OCI-LY7 (cell line): ENCODE measurements at regions not wholly inside any gene's neighbourhood (a gene's known extent, or its start where the extent isn't known, plus 50 kb on each side); places are given as distances from the start of the nearest gene placed in this dataset.

ENCODE experiments used
- BruUV-seq: library from RNA; stranded (reverse); fragments of 400-500 nt; replicated peaks from 2 replicates; lab custom pipeline; 2021; lab: Mats Ljungman, UMichigan
- CTCF ChIA-PET: fragments of 300-600 bp; sonication (Branson Sonifier 250); formaldehyde crosslinking; loops from one replicate; lab custom pipeline; 2022; ENCODE audit warnings: antibody characterized with exemption; ENCODE audit not compliant: unreplicated experiment; lab: Charles Lee
- POLR2A ChIA-PET: fragments of 300-600 bp; sonication (Branson Sonifier 250); formaldehyde crosslinking; loops from one replicate; lab custom pipeline; 2022; ENCODE audit warnings: antibody characterized with exemption; lab: Charles Lee
- DNase-seq: peaks from one replicate; pipeline ENCODE4 v3.0.0-alpha.2; 2015; ENCODE audit warnings: low spot score
- H2AFZ ChIP-seq: fragments of 200-600 bp; sonication (generic), shearing (Covaris generic); 2 replicates; pipeline ENCODE4 v1.6.1; 2014; ENCODE audit warnings: mild to moderate bottlenecking, antibody characterized with exemption, low read length, moderate library complexity
- H3K27ac ChIP-seq: fragments of 200-600 bp; sonication (generic); 2 replicates; pipeline ENCODE4 v1.5.1; 2014; ENCODE audit warnings: mixed run types, low read depth, mild to moderate bottlenecking, moderate library complexity, low read length, inconsistent platforms; ENCODE audit not compliant: poor library complexity, severe bottlenecking
- H3K36me3 ChIP-seq: fragments of 200-600 bp; sonication (generic); 2 replicates; pipeline ENCODE4 v1.6.1; 2014; ENCODE audit warnings: mild to moderate bottlenecking, antibody characterized with exemption, low read length, moderate library complexity, mixed read lengths; ENCODE audit not compliant: insufficient read depth
- H3K4me1 ChIP-seq: fragments of 200-600 bp; sonication (generic); 2 replicates; pipeline ENCODE4 v1.5.1; 2014; ENCODE audit warnings: mild to moderate bottlenecking, low read length; ENCODE audit not compliant: insufficient read depth, poor library complexity, severe bottlenecking
- H3K4me2 ChIP-seq: fragments of 200-600 bp; sonication (generic); 2 replicates; pipeline ENCODE4 v1.6.1; 2014; ENCODE audit warnings: mild to moderate bottlenecking, low read length
- H3K4me3 ChIP-seq: fragments of 200-600 bp; sonication (generic); 2 replicates; pipeline ENCODE4 v1.5.1; 2014; ENCODE audit warnings: mild to moderate bottlenecking, low read depth, low read length; ENCODE audit not compliant: poor library complexity, severe bottlenecking
- H3K79me2 ChIP-seq: fragments of 200-600 bp; sonication (generic); 2 replicates; pipeline ENCODE4 v1.6.1; 2016; ENCODE audit warnings: low read depth, mild to moderate bottlenecking, low read length, moderate library complexity, mixed read lengths; ENCODE audit not compliant: insufficient read depth
- H3K9me2 ChIP-seq: fragments of 200-600 bp; sonication (generic); 2 replicates; pipeline ENCODE4 v1.6.1; 2016; ENCODE audit warnings: mild to moderate bottlenecking, low read length, mixed read lengths; ENCODE audit not compliant: insufficient read depth
- H3K9me3 ChIP-seq: fragments of 200-600 bp; sonication (generic); 2 replicates; pipeline ENCODE4 v1.6.1; 2014; ENCODE audit warnings: mild to moderate bottlenecking, mixed run types, low read length, mixed read lengths
- H4K20me1 ChIP-seq: fragments of 200-600 bp; sonication (generic); 2 replicates; pipeline ENCODE4 v1.6.1; 2014; ENCODE audit warnings: mild to moderate bottlenecking, antibody characterized with exemption, low read length, moderate library complexity, mixed read lengths; ENCODE audit not compliant: insufficient read depth
- EZH2phosphoT487 ChIP-seq: fragments of 200-600 bp; sonication (generic); IDR thresholded peaks from 2 replicates; pipeline ENCODE4 v1.6.1; 2018; ENCODE audit warnings: low read depth, borderline replicate concordance, mild to moderate bottlenecking, mixed run types, antibody characterized with exemption, low read length, moderate library complexity, mixed read lengths
- intact Hi-C: fragments of 100-400 bp; cut with micrococcal nuclease; formaldehyde crosslinking; loops from one replicate; pipeline ENCODE4 v1.10.0; 2022; ENCODE audit not compliant: unreplicated experiment
- TF ChIP-seq, protein P1 (sequence below): fragments of 200-600 bp; sonication (generic); conservative IDR thresholded peaks from 2 replicates; pipeline ENCODE4 v1.5.1; 2014; ENCODE audit warnings: mild to moderate bottlenecking, antibody characterized with exemption, low read length, moderate library complexity, mixed read lengths

DNA sequence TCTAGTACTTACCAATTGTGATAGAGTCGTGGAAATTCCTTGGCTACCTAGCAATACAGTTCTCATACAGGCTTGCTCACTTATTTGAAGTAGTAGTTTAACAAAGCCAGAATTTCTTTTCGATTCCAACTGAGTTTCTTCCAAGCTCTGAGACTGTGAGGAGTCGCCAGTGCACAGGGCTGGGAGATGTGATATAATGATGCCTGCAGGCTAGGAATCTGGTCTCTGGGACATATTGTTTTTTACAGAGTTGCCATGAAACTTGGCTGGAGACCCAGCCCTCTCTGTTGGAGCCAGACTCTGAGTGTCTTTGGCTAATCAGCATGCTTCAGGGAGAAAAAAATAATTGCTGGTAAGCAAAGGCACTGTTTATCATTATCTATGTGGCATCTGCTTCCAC, 698.8 kb upstream of the GOT2 start:
- ChIA-PET CTCF (no interaction called here), POLR2A (interaction anchor here (0.7 kb wide), 1 partner anchor 317 kb away, joined by 8 read pairs; no protein-coding TSS in a partner anchor)
- H3K9me3 ChIP-seq = no peaks in the 10 kb centered on the region
- no peaks in the 10 kb centered on the region for H3K4me1 ChIP-seq
- no peak overlapping the region for H2AFZ ChIP-seq
- no peaks in the 10 kb centered on the region for H3K9me2 ChIP-seq
- no peak overlapping the region for H3K27ac ChIP-seq
- H3K36me3 ChIP-seq = no peaks in the 10 kb centered on the region
- DNase-seq = no peak
- H4K20me1 ChIP-seq = no peaks in the 10 kb centered on the region
- no peak overlapping the region for H3K4me2 ChIP-seq
- no peaks in the 10 kb centered on the region for H3K79me2 ChIP-seq
- TF ChIP-seq, protein P1, sequence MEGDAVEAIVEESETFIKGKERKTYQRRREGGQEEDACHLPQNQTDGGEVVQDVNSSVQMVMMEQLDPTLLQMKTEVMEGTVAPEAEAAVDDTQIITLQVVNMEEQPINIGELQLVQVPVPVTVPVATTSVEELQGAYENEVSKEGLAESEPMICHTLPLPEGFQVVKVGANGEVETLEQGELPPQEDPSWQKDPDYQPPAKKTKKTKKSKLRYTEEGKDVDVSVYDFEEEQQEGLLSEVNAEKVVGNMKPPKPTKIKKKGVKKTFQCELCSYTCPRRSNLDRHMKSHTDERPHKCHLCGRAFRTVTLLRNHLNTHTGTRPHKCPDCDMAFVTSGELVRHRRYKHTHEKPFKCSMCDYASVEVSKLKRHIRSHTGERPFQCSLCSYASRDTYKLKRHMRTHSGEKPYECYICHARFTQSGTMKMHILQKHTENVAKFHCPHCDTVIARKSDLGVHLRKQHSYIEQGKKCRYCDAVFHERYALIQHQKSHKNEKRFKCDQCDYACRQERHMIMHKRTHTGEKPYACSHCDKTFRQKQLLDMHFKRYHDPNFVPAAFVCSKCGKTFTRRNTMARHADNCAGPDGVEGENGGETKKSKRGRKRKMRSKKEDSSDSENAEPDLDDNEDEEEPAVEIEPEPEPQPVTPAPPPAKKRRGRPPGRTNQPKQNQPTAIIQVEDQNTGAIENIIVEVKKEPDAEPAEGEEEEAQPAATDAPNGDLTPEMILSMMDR = no peak
- TF ChIP-seq EZH2phosphoT487 = no peak
- intact Hi-C loops = no loop called here
- BruUV-seq = no TSS peak
- no peak overlapping the region for H3K4me3 ChIP-seq

DNA sequence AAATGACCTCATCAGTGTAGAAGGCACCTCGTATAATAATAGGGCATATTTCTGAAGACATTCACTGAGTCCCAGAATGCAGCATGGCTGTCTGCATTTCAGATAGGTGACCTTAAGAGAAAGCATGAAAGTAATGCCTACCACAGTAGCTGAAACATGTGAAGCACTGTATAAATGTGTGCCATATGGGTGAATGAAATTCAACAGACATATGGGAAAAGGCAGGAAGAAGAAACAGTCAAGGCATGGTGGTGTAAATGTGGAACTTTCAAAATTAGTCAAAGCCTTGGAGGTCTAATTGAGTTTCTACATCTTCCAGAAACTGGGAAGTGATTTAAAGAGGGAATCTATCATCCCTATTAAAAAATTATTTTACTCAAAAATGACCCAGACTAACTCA, 698.2 kb upstream of the GOT2 start:
- no peak for DNase-seq
- CTCF ChIA-PET = no interaction called here
- Histone ChIP-seq H3K9me3 (no peaks in the 10 kb centered on the region), H3K9me2 (no peaks in the 10 kb centered on the region), H2AFZ (no peak overlapping the region), H3K4me3 (no peak overlapping the region), H3K79me2 (no peaks in the 10 kb centered on the region), H3K27ac (no peak overlapping the region), H3K4me2 (no peak overlapping the region), H3K36me3 (no peaks in the 10 kb centered on the region), H4K20me1 (no peaks in the 10 kb centered on the region), H3K4me1 (no peaks in the 10 kb centered on the region)
- POLR2A ChIA-PET = no interaction called here
- TF ChIP-seq, protein P1 = no peak
- TF ChIP-seq EZH2phosphoT487 = no peak
- BruUV-seq = no TSS peak
- intact Hi-C loops = no loop called here

DNA sequence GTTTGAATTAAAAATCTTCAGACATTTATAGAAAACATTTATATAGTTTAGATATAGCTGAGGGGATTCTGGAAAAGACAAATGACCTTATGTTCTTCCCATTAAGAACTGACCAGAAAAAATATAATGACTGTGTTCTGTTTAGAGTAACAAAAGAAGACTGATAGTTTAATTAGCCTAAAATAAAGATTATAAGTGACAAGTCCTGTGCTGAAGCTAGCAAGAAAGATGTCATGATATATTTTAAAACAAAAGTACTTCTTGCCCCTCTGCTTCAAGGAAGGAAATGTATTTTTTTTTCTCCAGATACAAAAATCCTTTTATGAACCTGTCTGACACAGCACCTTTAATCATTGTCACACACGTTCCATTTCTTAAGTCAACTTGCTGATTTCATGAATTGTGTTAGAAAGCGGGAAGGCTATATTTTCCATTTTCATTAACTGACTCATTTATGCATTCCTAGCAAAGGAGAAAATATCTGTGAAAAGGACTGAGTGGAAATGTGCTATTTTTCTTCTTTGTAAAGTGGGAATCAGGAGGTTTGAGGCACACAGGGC, 690.7 kb upstream of the GOT2 start:
- POLR2A ChIA-PET = no interaction called here
- no TSS peak for BruUV-seq
- intact Hi-C loops = no loop called here
- H3K79me2 ChIP-seq = no peaks in the 10 kb centered on the region
- no peak overlapping the region for H2AFZ ChIP-seq
- H3K4me3 ChIP-seq = no peak overlapping the region
- CTCF ChIA-PET = no interaction called here
- no peaks in the 10 kb centered on the region for H4K20me1 ChIP-seq
- H3K9me2 ChIP-seq = no peaks in the 10 kb centered on the region
- no peaks in the 10 kb centered on the region for H3K9me3 ChIP-seq
- no peak overlapping the region for H3K4me2 ChIP-seq
- no peak for DNase-seq
- TF ChIP-seq, protein P1 = no peak
- TF ChIP-seq EZH2phosphoT487 = no peak
- no peaks in the 10 kb centered on the region for H3K36me3 ChIP-seq
- no peaks in the 10 kb centered on the region for H3K4me1 ChIP-seq
- no peak overlapping the region for H3K27ac ChIP-seq
